ENCODE measurements at regions not wholly inside any gene's neighbourhood (a gene's known extent, or its start where the extent isn't known, plus 50 kb on each side); places are given as distances from the start of the nearest gene placed in this dataset.

GRCh38 chr17:73767696-73768095 is 123.5 kb upstream of the SDK2 start:
- intact Hi-C loops (cut with DNase I; ENCODE audit: low total_unique reads): loop anchor here (5.0 kb wide), 1 partner anchor 550 kb away; no protein-coding TSS in a partner anchor
- Histone ChIP-seq H3K4me1 (peaks cover 0 to 5% of the 10 kb centered on the region in 2 donors), H3K4me3 (no peak overlapping the region), H3K9me3 (no peaks in the 10 kb centered on the region), H3K36me3 (no peaks in the 10 kb centered on the region), H3K27ac (no peak overlapping the region), H3K27me3 (no peaks in the 10 kb centered on the region)
- DNase-seq (ENCODE audit: low spot score in 2 of 2): no peak
- TF ChIP-seq POLR2AphosphoS5 (IDR thresholded peaks at IDR 0.05): no peak
- no peak for TF ChIP-seq POLR2A (IDR thresholded peaks at IDR 0.05)
- no peak for TF ChIP-seq CTCF (IDR thresholded peaks at IDR 0.05)

- Histone ChIP-seq H3K4me1 (peaks cover 0 to 5% of the 10 kb centered on the region in 2 donors), H3K27me3 (peaks cover 0 to 4% of the 10 kb centered on the region in 2 donors), H3K27ac (no peak overlapping the region), H3K36me3 (no peaks in the 10 kb centered on the region), H3K4me3 (no peak overlapping the region), H3K9me3 (no peaks in the 10 kb centered on the region)
- intact Hi-C loops (cut with DNase I; ENCODE audit: low total_unique reads): loop anchor here (5.0 kb wide), 1 partner anchor 549 kb away; no protein-coding TSS in a partner anchor
- no peak for TF ChIP-seq CTCF (IDR thresholded peaks at IDR 0.05)
- no peak for TF ChIP-seq POLR2AphosphoS5 (IDR thresholded peaks at IDR 0.05)
- DNase-seq (ENCODE audit: low spot score in 2 of 2): no peak
These were observed 124.4 kb upstream of the SDK2 start for GRCh38 chr17:73768691-73769090.

- DNase-seq (ENCODE audit: low spot score in 2 of 2): no peak
- TF ChIP-seq CTCF (IDR thresholded peaks at IDR 0.05) (no peak), POLR2A (IDR thresholded peaks at IDR 0.05) (no peak), POLR2AphosphoS5 (IDR thresholded peaks at IDR 0.05) (no peak)
- Histone ChIP-seq H3K36me3 (no peaks in the 10 kb centered on the region), H3K27ac (no peak overlapping the region), H3K4me3 (no peak overlapping the region), H3K9me3 (no peaks in the 10 kb centered on the region), H3K4me1 (peaks cover 0 to 5% of the 10 kb centered on the region in 2 donors), H3K27me3 (peaks cover 0 to 4% of the 10 kb centered on the region in 2 donors)
- intact Hi-C loops (cut with DNase I; ENCODE audit: low total_unique reads): loop anchor here (5.0 kb wide), 1 partner anchor 548 kb away; no protein-coding TSS in a partner anchor
These were observed 125.2 kb upstream of the SDK2 start for GRCh38 chr17:73769479-73769878.

- intact Hi-C loops (cut with DNase I; ENCODE audit: low total_unique reads): no loop called here
- no peak overlapping the region for H3K27ac ChIP-seq
These were observed 126.0 kb upstream of the SDK2 start for GRCh38 chr17:73770115-73770848.

GRCh38 chr17:73770849-73771229 is 126.6 kb upstream of the SDK2 start:
- TF ChIP-seq POLR2A (IDR thresholded peaks at IDR 0.05) (no peak), POLR2AphosphoS5 (IDR thresholded peaks at IDR 0.05) (no peak), CTCF (IDR thresholded peaks at IDR 0.05) (no peak)
- intact Hi-C loops (cut with DNase I; ENCODE audit: low total_unique reads): no loop called here
- H3K27ac ChIP-seq: no peak overlapping the region
- H3K36me3 ChIP-seq: no peaks in the 10 kb centered on the region
- no peaks in the 10 kb centered on the region for H3K9me3 ChIP-seq
- H3K4me1 ChIP-seq: peaks cover 0 to 5% of the 10 kb centered on the region in 2 donors
- no peak for DNase-seq (ENCODE audit: low spot score in 2 of 2)
- H3K27me3 ChIP-seq: peaks cover 0 to 9% of the 10 kb centered on the region in 2 donors
- H3K4me3 ChIP-seq: no peak overlapping the region

More at GRCh38 chr17:73770115-73770848, 126.0 kb upstream of the SDK2 start:
- H3K4me3 ChIP-seq: no peak overlapping the region
- peaks cover 0 to 5% of the 10 kb centered on the region in 2 donors for H3K4me1 ChIP-seq
- H3K36me3 ChIP-seq: no peaks in the 10 kb centered on the region
- TF ChIP-seq POLR2AphosphoS5 (IDR thresholded peaks at IDR 0.05) (peak in 2 of 3 donors; percentile 16 to 25), POLR2A (IDR thresholded peaks at IDR 0.05) (no peak)
- H3K9me3 ChIP-seq: no peaks in the 10 kb centered on the region
- DNase-seq (ENCODE audit: low spot score in 2 of 2): peak; percentile 65 to 68
- H3K27me3 ChIP-seq: peaks cover 0 to 4% of the 10 kb centered on the region in 2 donors

Data from breast epithelium (tissue), 4 donors.